OCI-LY1 (cell line): ENCODE measurements at regions not wholly inside any gene's neighbourhood (a gene's known extent, or its start where the extent isn't known, plus 50 kb on each side); places are given as distances from the start of the nearest gene placed in this dataset.

ENCODE experiments used
- H2AFZ ChIP-seq: fragments of 200-600 bp; sonication (generic), shearing (Covaris generic); 2 replicates; pipeline ENCODE4 v1.6.0; 2014; ENCODE audit warnings: antibody characterized with exemption, mild to moderate bottlenecking, low read length
- H3F3A ChIP-seq: fragments of 200-600 bp; sonication (generic), shearing (Covaris generic); 2 replicates; pipeline ENCODE4 v1.6.0; 2014; ENCODE audit warnings: mild to moderate bottlenecking, antibody characterized with exemption, low read length, moderate library complexity; ENCODE audit not compliant: insufficient read depth
- H3K27ac ChIP-seq: fragments of 200-600 bp; sonication (generic); 2 replicates; pipeline ENCODE4 v1.5.1; 2014; ENCODE audit warnings: low read length, mixed run types, mild to moderate bottlenecking, low read depth; ENCODE audit not compliant: poor library complexity, severe bottlenecking
- H3K27me3 ChIP-seq: fragments of 200-600 bp; sonication (generic); 2 replicates; pipeline ENCODE4 v1.6.0; 2014; ENCODE audit warnings: antibody characterized with exemption, mild to moderate bottlenecking, low read length, moderate library complexity; ENCODE audit not compliant: insufficient read depth
- H3K36me3 ChIP-seq: fragments of 200-600 bp; sonication (generic); 2 replicates; pipeline ENCODE4 v1.6.1; 2014; ENCODE audit warnings: mild to moderate bottlenecking, antibody characterized with exemption, low read length, moderate library complexity, mixed read lengths; ENCODE audit not compliant: insufficient read depth
- H3K4me1 ChIP-seq: fragments of 200-600 bp; sonication (generic); 2 replicates; pipeline ENCODE4 v1.5.1; 2014; ENCODE audit warnings: mild to moderate bottlenecking, low read length, moderate library complexity; ENCODE audit not compliant: insufficient read depth, severe bottlenecking
- H3K4me2 ChIP-seq: fragments of 200-600 bp; sonication (generic), shearing (Covaris generic); 2 replicates; pipeline ENCODE4 v1.6.1; 2014; ENCODE audit warnings: low read length
- H3K4me3 ChIP-seq: fragments of 200-600 bp; sonication (generic); 2 replicates; pipeline ENCODE4 v1.5.1; 2014; ENCODE audit warnings: low read length, low read depth, mild to moderate bottlenecking, mixed read lengths; ENCODE audit not compliant: poor library complexity, severe bottlenecking
- H3K79me2 ChIP-seq: fragments of 200-600 bp; shearing (Covaris generic); 2 replicates; pipeline ENCODE4 v1.6.1; 2016; ENCODE audit warnings: mixed run types, low read length, mixed read lengths; ENCODE audit not compliant: insufficient read depth
- H3K9ac ChIP-seq: fragments of 200-600 bp; sonication (generic), shearing (Covaris generic); 2 replicates; pipeline ENCODE4 v1.6.1; 2014; ENCODE audit warnings: mild to moderate bottlenecking, low read length, mixed read lengths
- H3K9me2 ChIP-seq: fragments of 200-600 bp; sonication (generic), shearing (Covaris generic); 2 replicates; pipeline ENCODE4 v1.6.1; 2014; ENCODE audit warnings: low read depth, mild to moderate bottlenecking, low read length, mixed read lengths
- H3K9me3 ChIP-seq: fragments of 200-600 bp; shearing (Covaris generic); 2 replicates; pipeline ENCODE4 v1.6.1; 2014; ENCODE audit warnings: low read length, mixed read lengths
- H4K20me1 ChIP-seq: fragments of 200-600 bp; sonication (generic), shearing (Covaris generic); 2 replicates; pipeline ENCODE4 v1.6.0; 2016; ENCODE audit warnings: mild to moderate bottlenecking, low read length; ENCODE audit not compliant: insufficient read depth
- EZH2 ChIP-seq: fragments of 200-600 bp; sonication (generic), shearing (Covaris generic); IDR thresholded peaks from 2 replicates; pipeline ENCODE4 v1.8.0; 2017; ENCODE audit warnings: borderline replicate concordance, mixed run types, mild to moderate bottlenecking, antibody characterized with exemption, low read length, moderate library complexity, mixed read lengths
- TF ChIP-seq, protein P1 (sequence below): fragments of 200-600 bp; sonication (generic), shearing (Covaris generic); IDR thresholded peaks from 2 replicates; pipeline ENCODE4 v1.5.1; 2017; ENCODE audit warnings: mild to moderate bottlenecking, antibody characterized with exemption, low read length, moderate library complexity, mixed read lengths

DNA sequence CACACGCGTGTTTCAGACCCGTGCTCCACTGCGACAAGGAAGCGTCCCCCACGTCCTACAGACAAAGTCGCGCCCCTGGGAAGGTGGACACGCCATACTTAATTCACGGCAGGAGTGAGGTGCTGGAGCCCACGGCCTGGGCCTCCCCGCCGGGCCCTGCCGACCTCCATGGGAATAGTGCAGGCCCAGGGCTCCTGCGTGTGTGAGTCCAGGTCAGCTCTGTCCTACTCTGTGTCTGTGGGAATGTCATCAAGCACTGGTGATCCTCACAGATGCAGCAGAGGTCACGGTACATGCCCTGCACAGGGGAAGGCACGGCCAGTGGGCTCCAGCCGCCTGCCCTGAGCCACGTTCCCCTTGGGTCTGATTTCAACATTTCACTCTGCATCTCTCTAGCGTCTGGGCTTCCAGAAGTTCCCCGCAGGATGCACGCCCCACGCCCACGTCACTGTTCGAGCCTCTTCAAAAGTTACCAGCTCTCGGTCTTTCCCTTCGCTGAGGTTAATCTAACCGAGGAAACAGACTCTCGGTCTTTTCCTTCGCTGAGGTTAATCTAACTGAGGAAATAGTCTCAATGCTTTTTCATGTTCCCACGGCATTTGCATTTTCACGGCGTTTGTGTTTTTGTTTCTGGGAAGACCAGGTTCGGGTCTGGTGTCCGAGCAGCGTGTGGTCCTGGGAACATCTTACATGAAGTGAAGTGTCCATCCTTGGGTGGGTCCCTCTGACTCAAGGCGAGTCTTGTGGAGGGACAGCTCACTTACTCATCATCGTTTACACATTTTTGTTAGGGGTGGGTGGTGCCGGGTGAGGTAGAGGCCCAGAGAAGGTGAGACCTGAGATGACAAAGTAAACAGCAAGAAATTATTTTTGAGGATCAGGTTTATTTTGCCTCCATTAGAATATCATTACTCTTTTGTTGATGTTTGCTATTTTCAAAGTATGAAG, 157.3 kb upstream of the ALKAL2 start:
- peak overlapping the region; percentile 18 for H3K4me3 ChIP-seq
- H4K20me1 ChIP-seq: no peaks in the 10 kb centered on the region
- TF ChIP-seq, protein P1, sequence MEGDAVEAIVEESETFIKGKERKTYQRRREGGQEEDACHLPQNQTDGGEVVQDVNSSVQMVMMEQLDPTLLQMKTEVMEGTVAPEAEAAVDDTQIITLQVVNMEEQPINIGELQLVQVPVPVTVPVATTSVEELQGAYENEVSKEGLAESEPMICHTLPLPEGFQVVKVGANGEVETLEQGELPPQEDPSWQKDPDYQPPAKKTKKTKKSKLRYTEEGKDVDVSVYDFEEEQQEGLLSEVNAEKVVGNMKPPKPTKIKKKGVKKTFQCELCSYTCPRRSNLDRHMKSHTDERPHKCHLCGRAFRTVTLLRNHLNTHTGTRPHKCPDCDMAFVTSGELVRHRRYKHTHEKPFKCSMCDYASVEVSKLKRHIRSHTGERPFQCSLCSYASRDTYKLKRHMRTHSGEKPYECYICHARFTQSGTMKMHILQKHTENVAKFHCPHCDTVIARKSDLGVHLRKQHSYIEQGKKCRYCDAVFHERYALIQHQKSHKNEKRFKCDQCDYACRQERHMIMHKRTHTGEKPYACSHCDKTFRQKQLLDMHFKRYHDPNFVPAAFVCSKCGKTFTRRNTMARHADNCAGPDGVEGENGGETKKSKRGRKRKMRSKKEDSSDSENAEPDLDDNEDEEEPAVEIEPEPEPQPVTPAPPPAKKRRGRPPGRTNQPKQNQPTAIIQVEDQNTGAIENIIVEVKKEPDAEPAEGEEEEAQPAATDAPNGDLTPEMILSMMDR: no peak
- no peak for TF ChIP-seq EZH2
- H3K9me2 ChIP-seq: no peaks in the 10 kb centered on the region
- H3F3A ChIP-seq: no peaks in the 10 kb centered on the region
- peak overlapping the region; percentile 65 for H3K9ac ChIP-seq
- H3K9me3 ChIP-seq: no peaks in the 10 kb centered on the region
- peak overlapping the region; percentile 96 for H3K27ac ChIP-seq
- peak overlapping the region; percentile 63; the same call in 1 of the 2 replicates for H3K4me2 ChIP-seq
- H3K79me2 ChIP-seq: no peaks in the 10 kb centered on the region
- peaks cover 84% of the 10 kb centered on the region for H3K4me1 ChIP-seq
- H3K27me3 ChIP-seq: no peaks in the 10 kb centered on the region
- H2AFZ ChIP-seq: no peak overlapping the region
- no peaks in the 10 kb centered on the region for H3K36me3 ChIP-seq

DNA sequence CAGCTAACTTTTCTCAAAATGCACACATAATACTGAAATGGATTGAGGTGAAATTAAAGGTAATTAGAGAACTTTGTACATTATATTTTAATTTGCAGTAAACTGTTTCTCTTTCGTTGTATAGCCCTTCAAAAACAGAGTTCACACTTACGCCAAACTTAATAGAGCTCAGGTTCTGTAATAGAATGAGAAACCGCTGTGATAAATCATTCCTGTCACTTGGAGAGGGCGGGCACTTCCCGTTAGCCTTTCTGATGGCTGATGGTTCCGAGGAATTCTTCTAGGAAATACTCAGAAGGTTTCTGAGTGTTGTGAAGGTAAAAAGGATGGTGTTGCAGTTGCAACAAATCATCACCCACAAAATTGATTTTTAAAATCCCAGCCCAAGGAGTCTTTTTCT, 155.8 kb upstream of the ALKAL2 start:
- Histone ChIP-seq H4K20me1 (no peaks in the 10 kb centered on the region), H3K9ac (peak overlapping the region; percentile 65; the same call in 1 of the 2 replicates), H3F3A (no peaks in the 10 kb centered on the region), H3K27me3 (no peaks in the 10 kb centered on the region), H3K4me2 (peak overlapping the region; percentile 54), H3K79me2 (no peaks in the 10 kb centered on the region), H2AFZ (no peak overlapping the region), H3K27ac (peak overlapping the region; percentile 96), H3K4me1 (peaks cover 99% of the 10 kb centered on the region), H3K4me3 (peak overlapping the region; percentile 50), H3K36me3 (no peaks in the 10 kb centered on the region), H3K9me2 (no peaks in the 10 kb centered on the region), H3K9me3 (no peaks in the 10 kb centered on the region)
- TF ChIP-seq, protein P1: no peak
- TF ChIP-seq EZH2: no peak

DNA sequence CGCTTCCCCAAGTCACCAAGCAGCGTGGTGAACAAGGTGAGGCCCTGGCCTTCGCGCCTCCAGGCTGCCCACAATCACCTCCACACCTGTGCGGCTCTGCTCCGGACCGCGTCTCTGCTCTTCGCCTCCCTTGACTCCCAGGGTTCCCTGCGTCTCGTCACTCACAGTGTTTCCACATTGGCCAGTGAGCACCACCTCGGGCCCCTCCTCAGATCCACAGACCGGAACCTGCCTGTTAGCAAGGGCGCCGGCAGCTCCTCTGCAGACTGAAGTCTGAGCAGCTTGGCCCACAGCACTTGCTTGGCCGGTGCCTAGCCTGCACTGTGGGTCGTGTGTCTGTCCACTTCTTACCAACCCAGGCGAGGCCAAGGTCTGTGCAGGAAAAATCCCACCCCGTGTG, 155.3 kb upstream of the ALKAL2 start:
- H3K79me2 ChIP-seq: no peaks in the 10 kb centered on the region
- H3F3A ChIP-seq: no peaks in the 10 kb centered on the region
- H4K20me1 ChIP-seq: no peaks in the 10 kb centered on the region
- H3K9me2 ChIP-seq: no peaks in the 10 kb centered on the region
- H3K9me3 ChIP-seq: no peaks in the 10 kb centered on the region
- H3K4me3 ChIP-seq: peak overlapping the region; percentile 50
- TF ChIP-seq EZH2: no peak
- TF ChIP-seq, protein P1: no peak
- H3K9ac ChIP-seq: peak overlapping the region; percentile 65; the same call in 1 of the 2 replicates
- no peaks in the 10 kb centered on the region for H3K36me3 ChIP-seq
- H3K4me2 ChIP-seq: peak overlapping the region; percentile 54
- H3K27ac ChIP-seq: peak overlapping the region; percentile 96
- peaks cover 100% of the 10 kb centered on the region for H3K4me1 ChIP-seq
- no peaks in the 10 kb centered on the region for H3K27me3 ChIP-seq
- no peak overlapping the region for H2AFZ ChIP-seq
